GM18508 (cell line): ENCODE measurements at regions not wholly inside any gene's neighbourhood (a gene's known extent, or its start where the extent isn't known, plus 50 kb on each side); places are given as distances from the start of the nearest gene placed in this dataset.
"Not testable (repeated sequence)": the region's sequence is repeated elsewhere in the genome, so short reads cannot be mapped to it uniquely, and the experiment has no call there.

Source experiments
- ATAC-seq: cut with Tn5 transposase; IDR thresholded peaks from one replicate; pipeline ENCODE4 v1.9.1; 2021; ENCODE audit warnings: moderate number of reproducible peaks; ENCODE audit not compliant: insufficient read depth, unreplicated experiment

DNA sequence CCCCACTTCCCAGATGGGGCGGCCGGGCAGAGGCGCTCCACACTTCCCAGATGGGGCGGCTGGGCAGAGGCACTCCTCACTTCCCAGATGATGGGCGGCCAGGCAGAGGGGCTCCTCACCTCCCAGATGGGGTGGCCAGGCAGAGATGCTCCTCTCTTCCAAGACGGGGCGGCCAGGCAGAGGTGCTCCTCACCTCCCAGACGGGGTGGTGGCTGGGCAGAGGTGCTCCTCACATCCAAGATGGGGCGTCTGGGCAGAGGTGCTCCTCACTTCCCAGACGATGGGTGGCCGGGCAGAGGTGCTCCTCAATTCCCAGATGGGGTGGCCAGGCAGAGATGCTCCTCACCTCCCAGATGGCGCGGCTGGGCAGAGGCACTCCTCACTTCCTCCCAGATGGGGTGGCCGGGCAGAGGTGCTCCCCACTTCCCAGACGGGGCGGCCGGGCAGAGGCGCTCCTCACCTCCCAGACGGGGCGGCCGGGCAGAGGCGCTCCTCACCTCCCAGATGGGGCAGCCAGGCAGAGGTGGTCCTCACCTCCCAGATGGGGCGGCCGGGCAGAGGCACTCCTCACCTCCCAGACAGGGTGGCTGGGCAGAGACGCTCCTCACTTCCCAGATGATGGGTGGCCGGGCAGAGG is 275.2 kb downstream of the LIPI start:
- ATAC-seq, result not testable (repeated sequence)

DNA sequence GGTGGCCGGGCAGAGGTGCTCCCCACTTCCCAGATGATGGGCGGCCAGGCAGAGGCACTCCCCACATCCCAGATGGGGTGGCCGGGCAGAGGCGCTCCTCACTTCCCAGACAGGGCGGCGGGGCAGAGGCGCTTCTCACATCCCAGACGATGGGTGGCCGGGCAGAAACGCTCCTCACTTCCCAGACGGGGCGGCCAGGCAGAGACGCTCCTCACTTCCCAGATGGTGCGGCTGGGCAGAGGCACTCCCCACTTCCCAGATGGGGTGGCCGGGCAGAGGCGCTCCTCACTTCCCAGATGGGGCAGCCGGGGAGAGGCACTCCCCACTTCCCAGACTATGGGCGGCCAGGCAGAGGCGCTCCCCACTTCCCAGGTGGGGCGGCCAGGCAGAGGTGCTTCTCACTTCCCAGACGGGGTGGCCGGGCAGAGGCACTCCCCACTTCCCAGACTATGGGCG is 275.8 kb downstream of the LIPI start:
- ATAC-seq, result not testable (repeated sequence)

DNA sequence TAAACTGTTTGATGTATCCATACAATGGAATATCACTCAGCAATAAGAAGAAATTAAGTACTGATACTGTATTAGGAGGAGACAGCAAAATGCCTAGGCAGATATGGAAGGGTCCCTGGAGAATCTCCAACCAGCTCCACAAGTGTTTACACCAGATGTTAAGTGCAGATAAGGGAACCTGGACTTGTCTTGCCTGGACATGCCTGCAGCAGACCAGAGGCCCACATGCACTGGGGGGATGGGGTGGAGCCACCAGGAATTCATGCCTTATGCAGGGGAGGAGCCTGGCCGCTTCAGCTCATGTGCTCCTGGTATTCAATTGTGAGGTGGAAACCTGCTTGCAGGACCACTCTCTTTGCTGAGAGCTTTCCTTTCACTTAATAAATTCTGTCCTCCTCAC is 287.6 kb downstream of the LIPI start:
- not testable (repeated sequence) for ATAC-seq

- ATAC-seq, result not testable (repeated sequence)
These were observed 289.3 kb downstream of the LIPI start for GRCh38 chr21:13921455-13921854.

- ATAC-seq, result not testable (repeated sequence)
These were observed 297.8 kb downstream of the POTED start for GRCh38 chr21:13907385-13907784.

GRCh38 chr21:13896596-13897247 is 287.1 kb downstream of the POTED start:
- not testable (repeated sequence) for ATAC-seq

DNA sequence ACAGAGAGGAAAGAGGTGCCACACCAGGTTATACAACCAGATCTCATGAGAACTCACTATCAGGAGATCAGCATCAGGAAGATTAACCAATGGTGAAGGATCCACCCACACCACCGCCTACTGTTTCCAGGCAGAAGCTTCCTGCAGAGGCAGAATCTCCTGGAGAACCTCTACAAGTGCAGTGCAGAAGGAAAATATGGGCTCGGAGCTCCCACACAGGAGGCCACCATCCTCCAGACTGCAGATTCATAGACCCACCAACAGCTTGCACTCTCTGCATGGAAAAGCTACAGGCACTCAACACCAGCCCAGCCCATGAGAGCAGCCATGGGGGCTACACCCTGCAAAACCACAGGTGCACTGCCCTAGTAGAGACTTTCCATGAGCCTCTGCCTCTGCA is 284.0 kb downstream of the POTED start:
- ATAC-seq, result not testable (repeated sequence)

DNA sequence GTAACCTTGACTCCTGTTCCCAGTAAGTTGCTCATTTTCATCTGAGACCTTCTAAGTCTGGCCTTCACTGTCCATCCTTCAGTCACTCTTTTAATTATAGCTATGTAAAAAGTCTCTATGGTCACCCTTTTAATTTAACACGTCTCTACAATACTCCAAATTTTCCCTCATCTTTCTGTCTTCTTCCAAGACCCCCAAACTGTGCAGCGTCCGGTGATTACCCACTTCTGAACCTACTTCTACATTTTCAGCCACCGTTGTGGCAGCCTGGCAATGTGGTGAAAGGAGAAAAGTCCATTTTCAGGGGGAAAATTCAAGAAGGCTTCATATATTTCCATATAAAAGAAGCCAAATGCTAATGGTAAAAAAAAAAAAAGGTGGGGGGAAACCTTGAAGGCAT is 283.4 kb downstream of the POTED start:
- not testable (repeated sequence) for ATAC-seq

DNA sequence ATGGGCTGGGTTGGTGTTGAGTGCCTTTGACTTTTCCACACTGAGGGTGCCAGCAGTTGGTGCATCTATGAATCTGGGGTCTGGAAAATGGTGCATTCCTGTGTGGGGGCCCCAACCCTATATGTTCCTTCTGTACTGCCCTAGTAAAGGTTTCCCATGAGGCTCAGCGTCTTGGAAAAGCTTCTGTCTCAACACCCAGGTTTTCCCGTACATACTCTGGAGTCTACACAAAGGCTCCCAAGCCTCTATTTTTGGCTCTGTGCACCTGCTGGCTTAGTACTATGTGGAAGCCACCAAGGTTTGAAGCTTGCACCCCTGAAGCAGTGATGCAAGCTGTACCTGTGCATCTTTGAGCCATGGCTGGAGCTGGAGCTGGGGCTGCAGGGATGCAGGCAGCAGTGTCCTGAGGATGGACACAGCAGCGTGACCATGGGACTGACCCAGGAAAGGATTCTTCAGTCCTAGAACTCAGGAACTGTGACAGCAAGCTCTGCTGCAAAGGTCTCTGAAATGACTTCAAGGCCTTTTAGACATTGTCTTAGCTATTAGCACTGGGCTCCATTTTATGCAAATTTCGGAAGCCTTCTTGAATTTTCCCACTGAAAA is 282.7 kb downstream of the POTED start:
- ATAC-seq, result not testable (repeated sequence)

DNA sequence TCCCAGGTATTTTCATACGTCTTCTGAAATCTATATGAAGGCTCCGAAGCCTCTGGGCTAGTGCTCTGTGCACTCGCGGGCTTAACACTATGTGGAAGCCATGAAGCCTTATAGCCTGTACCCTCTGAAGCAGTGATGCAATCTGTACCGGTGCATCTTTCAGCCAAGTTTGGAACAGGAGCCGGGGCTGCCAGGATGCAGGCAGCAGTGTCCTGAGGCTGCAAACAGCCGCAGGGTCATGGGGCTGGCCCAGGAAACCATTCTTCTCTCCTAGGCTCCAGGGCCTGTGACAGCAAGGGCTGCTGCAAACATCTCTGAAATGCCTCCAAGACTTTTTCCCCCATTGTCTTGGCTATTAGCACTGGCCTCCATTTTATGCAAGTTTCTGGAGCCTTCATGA is 279.6 kb downstream of the POTED start:
- ATAC-seq, result not testable (repeated sequence)

DNA sequence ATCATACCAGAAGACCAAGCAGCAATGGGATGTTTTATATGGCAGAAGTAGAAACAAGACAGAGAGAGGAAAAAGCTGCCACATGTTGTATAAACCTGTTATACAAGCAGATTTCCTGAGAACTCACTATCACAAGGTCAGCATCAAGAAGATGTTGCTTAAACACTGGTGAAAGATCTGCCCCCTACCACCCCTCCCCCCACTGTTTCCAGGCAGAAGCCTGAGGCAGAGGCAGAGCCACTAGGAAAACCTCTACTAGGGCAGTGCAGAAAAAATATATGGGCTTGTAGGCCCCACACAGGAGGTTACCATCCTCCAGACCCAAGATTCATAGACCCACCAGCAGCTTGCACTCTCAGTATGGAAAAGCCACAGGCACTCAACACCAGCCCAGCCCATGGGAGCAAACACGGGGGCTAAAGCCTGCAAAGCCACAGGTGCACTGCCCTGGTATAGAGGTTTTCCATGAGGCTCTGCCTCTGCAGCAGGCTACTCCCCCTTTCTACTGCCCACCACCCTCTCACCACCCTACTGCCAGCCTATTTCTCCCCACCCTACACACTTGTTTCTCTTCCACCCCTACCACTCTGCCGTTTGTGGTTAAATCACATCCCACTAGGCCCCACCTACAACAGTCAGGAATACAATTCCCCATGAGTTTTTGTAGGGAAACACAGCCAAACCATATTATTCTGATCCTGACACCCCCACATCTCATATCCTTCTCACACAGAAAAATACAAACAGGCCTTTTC is 274.2 kb downstream of the POTED start:
- not testable (repeated sequence) for ATAC-seq

DNA sequence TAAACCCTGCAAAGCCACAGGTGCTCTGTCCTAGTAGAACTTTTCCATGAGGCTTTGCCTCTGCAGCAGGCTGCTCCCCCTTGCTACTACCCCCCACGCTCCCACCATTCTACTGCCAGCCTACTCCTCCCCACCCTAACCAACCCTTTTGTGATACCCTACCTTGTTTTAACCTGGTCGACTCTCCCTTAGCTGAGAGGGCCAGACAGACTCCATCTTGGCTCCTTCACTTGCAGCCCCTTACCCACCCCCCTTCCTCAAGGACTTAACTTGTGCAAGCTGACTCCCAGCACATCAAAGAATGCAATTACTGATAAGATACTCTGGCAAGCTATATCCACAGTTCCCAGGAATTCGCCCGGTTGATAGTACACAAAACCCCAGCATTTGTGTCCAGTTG is 267.9 kb downstream of the POTED start:
- not testable (repeated sequence) for ATAC-seq

- ATAC-seq, result not testable (repeated sequence)
These were observed 267.4 kb downstream of the POTED start for GRCh38 chr21:13876999-13877398.

GRCh38 chr21:13874001-13874400 is 264.4 kb downstream of the POTED start:
- ATAC-seq, result not testable (repeated sequence)

GRCh38 chr21:13854638-13855037 is 245.1 kb downstream of the POTED start:
- no peak for ATAC-seq

- not testable (repeated sequence) for ATAC-seq
These were observed 241.2 kb downstream of the POTED start for GRCh38 chr21:13850808-13851207.

- ATAC-seq, result not testable (repeated sequence)
These were observed 239.9 kb downstream of the POTED start for GRCh38 chr21:13849489-13849888.

- not testable (repeated sequence) for ATAC-seq
These were observed 237.1 kb downstream of the POTED start for GRCh38 chr21:13846718-13847117.

- ATAC-seq, result not testable (repeated sequence)
These were observed 235.0 kb downstream of the POTED start for GRCh38 chr21:13844574-13844973.

DNA sequence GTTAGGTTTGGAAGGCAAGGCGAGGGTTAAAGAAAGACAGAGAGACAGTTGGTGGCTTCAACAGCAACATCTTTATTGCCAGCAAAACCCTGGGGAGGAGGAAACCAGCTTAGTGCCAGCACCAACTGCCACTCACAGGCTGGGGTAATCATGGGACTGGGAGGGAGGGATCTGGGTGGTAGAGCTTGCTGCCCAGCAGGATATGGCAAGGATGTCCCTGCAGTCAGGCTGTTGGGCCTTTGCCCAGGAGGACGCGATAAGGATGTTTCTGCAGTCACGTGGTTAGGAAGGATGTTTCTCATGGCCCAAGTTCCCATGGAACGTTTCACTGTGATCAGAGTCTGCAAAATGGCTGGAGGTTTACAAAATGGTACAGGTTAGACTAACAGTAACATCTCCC is 233.5 kb downstream of the POTED start:
- not testable (repeated sequence) for ATAC-seq

DNA sequence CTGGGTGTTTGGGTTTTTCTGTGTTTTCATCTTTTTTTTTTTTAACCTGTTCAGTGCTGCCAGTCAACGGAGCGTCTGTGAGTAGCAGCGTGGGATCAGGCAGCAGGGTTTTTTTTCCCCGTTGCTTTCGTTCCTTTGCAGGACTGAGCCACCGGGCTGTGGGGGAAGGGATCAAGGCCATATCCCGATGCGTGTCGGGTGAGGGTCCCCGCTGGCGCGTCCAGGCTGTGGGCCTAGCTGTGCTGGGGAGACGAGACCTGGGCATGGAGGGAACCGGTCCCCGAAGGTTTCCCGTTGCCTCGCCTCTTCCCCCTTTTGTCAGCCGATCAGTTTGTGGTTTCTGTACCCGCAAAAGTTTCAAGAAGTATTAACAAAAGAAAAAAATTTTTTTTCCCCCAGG is 218.1 kb downstream of the POTED start:
- not testable (repeated sequence) for ATAC-seq
